Skin of body (tissue), 1 donor: ENCODE measurements at regions not wholly inside any gene's neighbourhood (a gene's known extent, or its start where the extent isn't known, plus 50 kb on each side); places are given as distances from the start of the nearest gene placed in this dataset.

Experiments
- DNase-seq: peaks from one replicate; lab custom pipeline; 2025; lab: John Stamatoyannopoulos, UW

GRCh38 chr9:134502266-134502791 lies 139.3 kb upstream of the COL5A1 start:
- DNase-seq: no peak

- DNase-seq: peak; percentile 76
These were observed 138.8 kb upstream of the COL5A1 start for GRCh38 chr9:134502809-134503211.

GRCh38 chr9:134503301-134504105 lies 138.1 kb upstream of the COL5A1 start:
- DNase-seq: no peak

GRCh38 chr9:134504106-134504385 lies 137.6 kb upstream of the COL5A1 start:
- no peak for DNase-seq

- DNase-seq: no peak
These were observed 136.6 kb upstream of the COL5A1 start for GRCh38 chr9:134505032-134505431.

GRCh38 chr9:134509281-134509680 lies 132.3 kb upstream of the COL5A1 start:
- no peak for DNase-seq

GRCh38 chr9:134509817-134510216 lies 131.8 kb upstream of the COL5A1 start:
- DNase-seq: no peak

- no peak for DNase-seq
These were observed 127.1 kb upstream of the COL5A1 start for GRCh38 chr9:134514503-134514902.

GRCh38 chr9:134515026-134515821 lies 126.4 kb upstream of the COL5A1 start:
- no peak for DNase-seq

- DNase-seq: no peak
These were observed 125.1 kb upstream of the COL5A1 start for GRCh38 chr9:134516464-134516863.

GRCh38 chr9:134517069-134517680 lies 124.4 kb upstream of the COL5A1 start:
- DNase-seq: no peak

GRCh38 chr9:134518004-134518606 lies 123.5 kb upstream of the COL5A1 start:
- no peak for DNase-seq

GRCh38 chr9:134519375-134520070 lies 122.1 kb upstream of the COL5A1 start:
- no peak for DNase-seq

GRCh38 chr9:134521817-134522501 lies 119.6 kb upstream of the COL5A1 start:
- no peak for DNase-seq

GRCh38 chr9:134522502-134522848 lies 119.1 kb upstream of the COL5A1 start:
- DNase-seq: no peak

- no peak for DNase-seq
These were observed 118.6 kb upstream of the COL5A1 start for GRCh38 chr9:134522976-134523375.

- DNase-seq: no peak
These were observed 116.4 kb upstream of the COL5A1 start for GRCh38 chr9:134525070-134525815.

GRCh38 chr9:134525841-134526583 lies 115.6 kb upstream of the COL5A1 start:
- DNase-seq: no peak
